ENCODE measurements at regions not wholly inside any gene's neighbourhood (a gene's known extent, or its start where the extent isn't known, plus 50 kb on each side); places are given as distances from the start of the nearest gene placed in this dataset.

GRCh38 chr9:105144076-105144475 is 100.4 kb upstream of the SLC44A1 start:
- Histone ChIP-seq H3K79me2 (ENCODE audit: low read length) (no peaks in the 10 kb centered on the region), H3K36me3 (replicated peaks; ENCODE audit: insufficient read depth, low read length) (no peaks in the 10 kb centered on the region), H3K27me3 (replicated peaks; ENCODE audit: insufficient read depth, low read length) (no peaks in the 10 kb centered on the region), H3K27ac (ENCODE audit: low read length) (no peak overlapping the region), H3K9me3 (replicated peaks; ENCODE audit: insufficient read depth, low read length) (no peaks in the 10 kb centered on the region), H3K9ac (ENCODE audit: low read length) (no peak overlapping the region), H3K4me2 (ENCODE audit: low read depth, low read length) (no peak overlapping the region), H4K20me1 (ENCODE audit: insufficient read depth, low read length) (no peaks in the 10 kb centered on the region), H3F3A (ENCODE audit: insufficient read depth, low read length) (no peaks in the 10 kb centered on the region), H3K4me3 (ENCODE audit: low read length) (no peak overlapping the region), H3K9me2 (replicated peaks; ENCODE audit: insufficient read depth, low read length) (no peaks in the 10 kb centered on the region), H2AFZ (ENCODE audit: low read length) (no peak overlapping the region), H3K4me1 (ENCODE audit: low read length) (peaks cover 23% of the 10 kb centered on the region)
- no peak for TF ChIP-seq EZH2 (optimal IDR thresholded peaks at IDR 0.05; ENCODE audit: low read depth, low read length)
- no peak for TF ChIP-seq EZH2phosphoT487 (IDR thresholded peaks at IDR 0.05; ENCODE audit: low read length)
- TF ChIP-seq, protein P1, sequence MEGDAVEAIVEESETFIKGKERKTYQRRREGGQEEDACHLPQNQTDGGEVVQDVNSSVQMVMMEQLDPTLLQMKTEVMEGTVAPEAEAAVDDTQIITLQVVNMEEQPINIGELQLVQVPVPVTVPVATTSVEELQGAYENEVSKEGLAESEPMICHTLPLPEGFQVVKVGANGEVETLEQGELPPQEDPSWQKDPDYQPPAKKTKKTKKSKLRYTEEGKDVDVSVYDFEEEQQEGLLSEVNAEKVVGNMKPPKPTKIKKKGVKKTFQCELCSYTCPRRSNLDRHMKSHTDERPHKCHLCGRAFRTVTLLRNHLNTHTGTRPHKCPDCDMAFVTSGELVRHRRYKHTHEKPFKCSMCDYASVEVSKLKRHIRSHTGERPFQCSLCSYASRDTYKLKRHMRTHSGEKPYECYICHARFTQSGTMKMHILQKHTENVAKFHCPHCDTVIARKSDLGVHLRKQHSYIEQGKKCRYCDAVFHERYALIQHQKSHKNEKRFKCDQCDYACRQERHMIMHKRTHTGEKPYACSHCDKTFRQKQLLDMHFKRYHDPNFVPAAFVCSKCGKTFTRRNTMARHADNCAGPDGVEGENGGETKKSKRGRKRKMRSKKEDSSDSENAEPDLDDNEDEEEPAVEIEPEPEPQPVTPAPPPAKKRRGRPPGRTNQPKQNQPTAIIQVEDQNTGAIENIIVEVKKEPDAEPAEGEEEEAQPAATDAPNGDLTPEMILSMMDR (IDR thresholded peaks at IDR 0.05; ENCODE audit: low read length) = no peak
- no peak for DNase-seq

DNA sequence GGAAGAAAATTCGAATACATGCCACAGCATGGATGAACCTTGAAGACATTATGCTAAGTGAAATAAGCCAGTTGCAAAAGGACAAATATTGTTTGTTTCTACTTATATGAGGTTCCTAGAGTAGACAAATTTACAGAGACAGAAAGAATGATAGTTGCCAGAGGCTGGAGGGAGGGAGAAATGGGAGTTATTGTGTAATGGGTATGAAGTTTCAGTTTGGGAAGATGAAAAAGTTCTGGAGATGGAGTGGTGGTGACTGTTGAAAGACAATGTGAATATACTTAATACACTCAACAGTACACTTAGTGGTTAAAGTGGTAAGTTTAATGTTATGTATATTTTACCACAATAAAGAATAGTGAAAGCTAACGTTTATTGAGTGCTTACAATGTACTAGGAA is 99.6 kb upstream of the SLC44A1 start:
- Histone ChIP-seq H2AFZ (ENCODE audit: low read length) (no peak overlapping the region), H3K4me1 (ENCODE audit: low read length) (peaks cover 18% of the 10 kb centered on the region), H3K27ac (ENCODE audit: low read length) (no peak overlapping the region), H3K9me3 (replicated peaks; ENCODE audit: insufficient read depth, low read length) (no peaks in the 10 kb centered on the region), H3F3A (ENCODE audit: insufficient read depth, low read length) (no peaks in the 10 kb centered on the region), H3K4me3 (ENCODE audit: low read length) (no peak overlapping the region), H3K27me3 (replicated peaks; ENCODE audit: insufficient read depth, low read length) (no peaks in the 10 kb centered on the region), H3K79me2 (ENCODE audit: low read length) (no peaks in the 10 kb centered on the region), H3K4me2 (ENCODE audit: low read depth, low read length) (no peak overlapping the region), H3K9ac (ENCODE audit: low read length) (no peak overlapping the region), H4K20me1 (ENCODE audit: insufficient read depth, low read length) (no peaks in the 10 kb centered on the region), H3K9me2 (replicated peaks; ENCODE audit: insufficient read depth, low read length) (no peaks in the 10 kb centered on the region), H3K36me3 (replicated peaks; ENCODE audit: insufficient read depth, low read length) (no peaks in the 10 kb centered on the region)
- DNase-seq = no peak
- TF ChIP-seq, protein P1 (IDR thresholded peaks at IDR 0.05; ENCODE audit: low read length) = no peak
- TF ChIP-seq EZH2 (optimal IDR thresholded peaks at IDR 0.05; ENCODE audit: low read depth, low read length) (no peak), EZH2phosphoT487 (IDR thresholded peaks at IDR 0.05; ENCODE audit: low read length) (no peak)

DNA sequence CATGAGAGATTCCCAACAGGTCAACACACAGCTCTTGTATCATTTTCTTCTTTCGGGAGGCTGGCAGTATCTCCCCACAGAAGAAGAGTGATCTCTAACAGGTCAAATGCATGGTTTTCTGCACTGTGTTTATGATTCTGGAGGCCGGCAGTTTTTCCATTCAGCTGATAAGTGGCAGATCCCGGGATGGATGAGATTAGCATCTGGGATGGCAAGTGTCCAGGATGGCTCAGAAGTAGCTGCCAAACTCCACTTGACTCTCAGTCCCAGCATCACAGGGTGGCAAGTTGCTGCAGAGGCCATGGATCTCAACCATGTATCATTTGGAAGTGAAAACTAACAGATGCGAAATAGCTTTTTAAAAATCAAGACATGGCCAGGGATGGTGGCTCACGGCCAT is 97.8 kb upstream of the SLC44A1 start:
- Histone ChIP-seq H3K9me3 (replicated peaks; ENCODE audit: insufficient read depth, low read length) (no peaks in the 10 kb centered on the region), H3K9me2 (replicated peaks; ENCODE audit: insufficient read depth, low read length) (no peaks in the 10 kb centered on the region)

More for the DNA sequence above, 97.8 kb upstream of the SLC44A1 start:
- H3K27me3 ChIP-seq (replicated peaks; ENCODE audit: insufficient read depth, low read length) = no peaks in the 10 kb centered on the region
- no peaks in the 10 kb centered on the region for H4K20me1 ChIP-seq (ENCODE audit: insufficient read depth, low read length)
- no peaks in the 10 kb centered on the region for H3K79me2 ChIP-seq (ENCODE audit: low read length)
- H3K4me1 ChIP-seq (ENCODE audit: low read length) = peaks cover 14% of the 10 kb centered on the region
- no peak overlapping the region for H3K4me2 ChIP-seq (ENCODE audit: low read depth, low read length)
- DNase-seq = no peak
- H3K9ac ChIP-seq (ENCODE audit: low read length) = no peak overlapping the region
- TF ChIP-seq, protein P1 (IDR thresholded peaks at IDR 0.05; ENCODE audit: low read length) = no peak
- no peak for TF ChIP-seq EZH2phosphoT487 (IDR thresholded peaks at IDR 0.05; ENCODE audit: low read length)
- no peaks in the 10 kb centered on the region for H3F3A ChIP-seq (ENCODE audit: insufficient read depth, low read length)
- H3K36me3 ChIP-seq (replicated peaks; ENCODE audit: insufficient read depth, low read length) = no peaks in the 10 kb centered on the region
- H3K4me3 ChIP-seq (ENCODE audit: low read length) = no peak overlapping the region
- H3K27ac ChIP-seq (ENCODE audit: low read length) = no peak overlapping the region
- H2AFZ ChIP-seq (ENCODE audit: low read length) = no peak overlapping the region
